ENCODE measurements at regions not wholly inside any gene's neighbourhood (a gene's known extent, or its start where the extent isn't known, plus 50 kb on each side); places are given as distances from the start of the nearest gene placed in this dataset.

DNA sequence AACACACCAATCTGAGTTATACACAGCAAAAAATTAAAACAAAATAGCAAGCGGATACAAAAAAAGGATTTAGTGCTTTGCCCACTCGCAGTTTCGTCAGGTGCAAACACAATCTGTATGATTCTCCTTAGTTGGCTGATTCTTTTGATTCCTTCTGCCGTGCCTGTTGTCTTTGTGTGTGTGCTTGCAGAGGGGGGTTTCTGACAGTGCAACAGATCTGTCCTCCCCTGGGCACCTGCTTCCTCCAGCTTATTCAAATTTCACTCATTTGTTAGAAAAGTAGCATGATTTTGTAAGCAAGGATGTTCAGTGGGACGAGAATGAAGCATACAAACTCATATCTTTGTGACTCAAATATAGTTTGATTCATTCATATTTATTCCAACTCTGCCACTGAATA lies 74.0 kb upstream of the NEO1 start:
- TF ChIP-seq, protein P1, sequence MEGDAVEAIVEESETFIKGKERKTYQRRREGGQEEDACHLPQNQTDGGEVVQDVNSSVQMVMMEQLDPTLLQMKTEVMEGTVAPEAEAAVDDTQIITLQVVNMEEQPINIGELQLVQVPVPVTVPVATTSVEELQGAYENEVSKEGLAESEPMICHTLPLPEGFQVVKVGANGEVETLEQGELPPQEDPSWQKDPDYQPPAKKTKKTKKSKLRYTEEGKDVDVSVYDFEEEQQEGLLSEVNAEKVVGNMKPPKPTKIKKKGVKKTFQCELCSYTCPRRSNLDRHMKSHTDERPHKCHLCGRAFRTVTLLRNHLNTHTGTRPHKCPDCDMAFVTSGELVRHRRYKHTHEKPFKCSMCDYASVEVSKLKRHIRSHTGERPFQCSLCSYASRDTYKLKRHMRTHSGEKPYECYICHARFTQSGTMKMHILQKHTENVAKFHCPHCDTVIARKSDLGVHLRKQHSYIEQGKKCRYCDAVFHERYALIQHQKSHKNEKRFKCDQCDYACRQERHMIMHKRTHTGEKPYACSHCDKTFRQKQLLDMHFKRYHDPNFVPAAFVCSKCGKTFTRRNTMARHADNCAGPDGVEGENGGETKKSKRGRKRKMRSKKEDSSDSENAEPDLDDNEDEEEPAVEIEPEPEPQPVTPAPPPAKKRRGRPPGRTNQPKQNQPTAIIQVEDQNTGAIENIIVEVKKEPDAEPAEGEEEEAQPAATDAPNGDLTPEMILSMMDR (IDR thresholded peaks at IDR 0.05 in 4 of 5, conservative IDR thresholded peaks at IDR 0.05 in 1 of 5): no peak
- TF ChIP-seq POLR2A (IDR thresholded peaks at IDR 0.05): no peak
